ENCODE measurements at regions not wholly inside any gene's neighbourhood (a gene's known extent, or its start where the extent isn't known, plus 50 kb on each side); places are given as distances from the start of the nearest gene placed in this dataset.
"Not testable (repeated sequence)": the region's sequence is repeated elsewhere in the genome, so short reads cannot be mapped to it uniquely, and the experiment has no call there.

GRCh38 chr1:114034567-114035303 lies 55.5 kb downstream of the OLFML3 start:
- no peaks in the 10 kb centered on the region for H3K4me1 ChIP-seq (ENCODE audit: control insufficient read depth in 2 of 3, insufficient read depth in 2 of 3, low read depth in 1 of 3, low read length in 3 of 3)
- intact Hi-C loops (cut with DNase I) = no loop called here
- DNase-seq (no peak), FAIRE-seq (no peak)
- TF ChIP-seq CTCF (IDR thresholded peaks at IDR 0.05; ENCODE audit: borderline replicate concordance, extremely low read depth, insufficient read depth) = no peak
- H3K9me3 ChIP-seq (ENCODE audit: control insufficient read depth in 2 of 3, insufficient read depth in 1 of 3, low read length in 3 of 3) = no peaks in the 10 kb centered on the region
- no peaks in the 10 kb centered on the region for H3K36me3 ChIP-seq (ENCODE audit: control insufficient read depth in 2 of 3, insufficient read depth in 3 of 3, low read length in 3 of 3)
- no peak overlapping the region for H3K27ac ChIP-seq (ENCODE audit: low read depth in 2 of 2, low read length in 2 of 2)
- no peaks in the 10 kb centered on the region for H3K27me3 ChIP-seq (ENCODE audit: control insufficient read depth, insufficient read depth, low read length)
- no peak overlapping the region for H3K9ac ChIP-seq (ENCODE audit: low read length in 3 of 3)
- H3K4me3 ChIP-seq (ENCODE audit: low read length in 3 of 3) = no peak overlapping the region

GRCh38 chr1:114035304-114035700 lies 56.0 kb downstream of the OLFML3 start:
- Histone ChIP-seq H3K27ac (ENCODE audit: low read depth in 2 of 2, low read length in 2 of 2) (no peak overlapping the region), H3K9ac (ENCODE audit: low read length in 3 of 3) (no peak overlapping the region), H3K27me3 (ENCODE audit: control insufficient read depth, insufficient read depth, low read length) (no peaks in the 10 kb centered on the region), H3K4me1 (ENCODE audit: control insufficient read depth in 2 of 3, insufficient read depth in 2 of 3, low read depth in 1 of 3, low read length in 3 of 3) (no peaks in the 10 kb centered on the region), H3K9me3 (ENCODE audit: control insufficient read depth in 2 of 3, insufficient read depth in 1 of 3, low read length in 3 of 3) (no peaks in the 10 kb centered on the region), H3K4me3 (ENCODE audit: low read length in 3 of 3) (no peak overlapping the region), H3K36me3 (ENCODE audit: control insufficient read depth in 2 of 3, insufficient read depth in 3 of 3, low read length in 3 of 3) (no peaks in the 10 kb centered on the region)
- TF ChIP-seq CTCF (IDR thresholded peaks at IDR 0.05; ENCODE audit: borderline replicate concordance, extremely low read depth, insufficient read depth) = no peak
- FAIRE-seq (no peak), DNase-seq (no peak)
- intact Hi-C loops (cut with DNase I) = no loop called here

DNA sequence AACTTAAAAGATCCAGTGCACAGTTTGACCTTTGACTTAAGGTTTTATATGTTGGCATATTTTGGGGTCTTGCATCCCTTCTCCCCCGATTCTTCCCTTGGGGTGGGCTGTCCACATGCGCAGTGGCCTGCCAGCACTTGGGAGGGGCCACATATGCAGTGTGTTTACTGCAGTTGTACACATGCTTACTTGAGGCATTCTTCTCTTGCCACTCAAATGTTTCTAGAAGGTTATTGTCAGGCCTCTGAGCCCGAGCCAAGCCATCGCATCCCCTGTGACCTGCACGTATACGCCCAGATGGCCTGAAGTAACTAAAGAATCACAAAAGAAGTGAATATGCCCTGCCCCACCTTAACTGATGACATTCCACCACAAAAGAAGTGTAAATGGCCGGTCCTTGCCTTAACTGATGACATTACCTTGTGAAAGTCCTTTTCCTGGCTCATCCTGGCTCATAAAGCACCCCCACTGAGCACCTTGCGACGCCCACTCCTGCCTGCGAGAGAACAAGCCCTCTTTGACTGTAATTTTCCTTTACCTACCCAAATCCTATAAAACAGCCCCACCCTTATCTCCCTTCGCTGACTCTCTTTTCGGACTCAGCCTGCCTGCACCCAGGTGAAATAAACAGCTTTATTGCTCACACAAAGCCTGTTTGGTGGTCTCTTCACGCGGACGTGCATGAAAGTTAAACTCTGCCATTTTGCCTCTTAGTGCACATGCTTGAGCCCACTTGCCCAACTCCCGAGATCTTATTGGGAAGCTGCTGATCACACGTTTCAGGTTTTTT lies 57.8 kb downstream of the OLFML3 start:
- H3K27me3 ChIP-seq (ENCODE audit: control insufficient read depth, insufficient read depth, low read length); H3K27ac ChIP-seq (ENCODE audit: low read depth in 2 of 2, low read length in 2 of 2); H3K9me3 ChIP-seq (ENCODE audit: control insufficient read depth in 2 of 3, insufficient read depth in 1 of 3, low read length in 3 of 3); DNase-seq; H3K9ac ChIP-seq (ENCODE audit: low read length in 3 of 3); H3K4me3 ChIP-seq (ENCODE audit: low read length in 3 of 3); H3K4me1 ChIP-seq (ENCODE audit: control insufficient read depth in 2 of 3, insufficient read depth in 2 of 3, low read depth in 1 of 3, low read length in 3 of 3); FAIRE-seq; H3K36me3 ChIP-seq (ENCODE audit: control insufficient read depth in 2 of 3, insufficient read depth in 3 of 3, low read length in 3 of 3); intact Hi-C loops (cut with DNase I): not testable (repeated sequence)

GRCh38 chr1:114037631-114037890 lies 58.3 kb downstream of the OLFML3 start:
- H3K4me3 ChIP-seq (ENCODE audit: low read length in 3 of 3) = no peak overlapping the region

More at GRCh38 chr1:114037631-114037890, 58.3 kb downstream of the OLFML3 start:
- no peaks in the 10 kb centered on the region for H3K27me3 ChIP-seq (ENCODE audit: control insufficient read depth, insufficient read depth, low read length)
- no peak for FAIRE-seq
- DNase-seq = no peak
- no peak overlapping the region for H3K9ac ChIP-seq (ENCODE audit: low read length in 3 of 3)
- H3K4me1 ChIP-seq (ENCODE audit: control insufficient read depth in 2 of 3, insufficient read depth in 2 of 3, low read depth in 1 of 3, low read length in 3 of 3) = no peaks in the 10 kb centered on the region
- H3K36me3 ChIP-seq (ENCODE audit: control insufficient read depth in 2 of 3, insufficient read depth in 3 of 3, low read length in 3 of 3) = no peaks in the 10 kb centered on the region
- intact Hi-C loops (cut with DNase I) = no loop called here
- no peak overlapping the region for H3K27ac ChIP-seq (ENCODE audit: low read depth in 2 of 2, low read length in 2 of 2)
- TF ChIP-seq CTCF (IDR thresholded peaks at IDR 0.05; ENCODE audit: borderline replicate concordance, extremely low read depth, insufficient read depth) = no peak
- H3K9me3 ChIP-seq (ENCODE audit: control insufficient read depth in 2 of 3, insufficient read depth in 1 of 3, low read length in 3 of 3) = no peaks in the 10 kb centered on the region

Data from kidney (tissue), 13 donors.